Stomach smooth muscle (tissue), 2 donors: ENCODE measurements at regions not wholly inside any gene's neighbourhood (a gene's known extent, or its start where the extent isn't known, plus 50 kb on each side); places are given as distances from the start of the nearest gene placed in this dataset.

Source experiments
- H3K27ac ChIP-seq: one replicate; pipeline ENCODE4 v1.7.0; 2013; ENCODE audit warnings: mild to moderate bottlenecking, low read length, inconsistent platforms
- H3K27me3 ChIP-seq, 2 donors: one replicate each; pipeline ENCODE4 v1.7.0; 2013; ENCODE audit warnings: low read length in 2 of 2; ENCODE audit not compliant: insufficient read depth in 2 of 2, control insufficient read depth in 1 of 2
- H3K36me3 ChIP-seq, 2 donors: one replicate each; pipeline ENCODE4 v1.7.0; 2013; ENCODE audit warnings: low read length in 2 of 2; ENCODE audit not compliant: control insufficient read depth in 2 of 2, insufficient read depth in 2 of 2
- H3K4me1 ChIP-seq: one replicate; pipeline ENCODE4 v1.7.0; 2013; ENCODE audit warnings: low read length; ENCODE audit not compliant: control insufficient read depth, insufficient read depth
- H3K4me3 ChIP-seq, 2 donors: one replicate each; pipeline ENCODE4 v1.7.0; 2013; ENCODE audit warnings: low read length in 2 of 2
- H3K9ac ChIP-seq, 2 donors: one replicate each; pipeline ENCODE4 v1.7.0; 2013; ENCODE audit warnings: low read length in 2 of 2, mild to moderate bottlenecking in 1 of 2
- H3K9me3 ChIP-seq, 2 donors: one replicate each; pipeline ENCODE4 v1.7.0; 2013; ENCODE audit warnings: low read length in 2 of 2; ENCODE audit not compliant: control insufficient read depth in 2 of 2
- donor health status: healthy.
- donor health status: Pancreatic carcinoma.

GRCh38 chr1:187504779-187505178, 676.0 kb downstream of the PLA2G4A start:
- H3K27me3 ChIP-seq: no peaks in the 10 kb centered on the region
- H3K27ac ChIP-seq: no peak overlapping the region
- no peaks in the 10 kb centered on the region for H3K4me1 ChIP-seq
- H3K4me3 ChIP-seq: no peak overlapping the region
- H3K9me3 ChIP-seq: no peaks in the 10 kb centered on the region
- no peaks in the 10 kb centered on the region for H3K36me3 ChIP-seq
- no peak overlapping the region for H3K9ac ChIP-seq

GRCh38 chr1:187509091-187509490, 680.3 kb downstream of the PLA2G4A start:
- Histone ChIP-seq H3K27me3 (no peaks in the 10 kb centered on the region), H3K36me3 (no peaks in the 10 kb centered on the region), H3K27ac (no peak overlapping the region), H3K4me1 (no peaks in the 10 kb centered on the region), H3K9ac (no peak overlapping the region), H3K4me3 (no peak overlapping the region), H3K9me3 (no peaks in the 10 kb centered on the region)

GRCh38 chr1:187513190-187513589, 684.4 kb downstream of the PLA2G4A start:
- Histone ChIP-seq H3K36me3 (no peaks in the 10 kb centered on the region), H3K27me3 (no peaks in the 10 kb centered on the region), H3K9me3 (no peaks in the 10 kb centered on the region), H3K27ac (no peak overlapping the region), H3K9ac (no peak overlapping the region), H3K4me3 (no peak overlapping the region), H3K4me1 (no peaks in the 10 kb centered on the region)

GRCh38 chr1:187514110-187514509, 685.4 kb downstream of the PLA2G4A start:
- no peak overlapping the region for H3K27ac ChIP-seq
- no peak overlapping the region for H3K4me3 ChIP-seq
- H3K27me3 ChIP-seq: no peaks in the 10 kb centered on the region

GRCh38 chr1:187516874-187517273, 688.1 kb downstream of the PLA2G4A start:
- no peaks in the 10 kb centered on the region for H3K9me3 ChIP-seq
- H3K4me3 ChIP-seq: no peak overlapping the region
- H3K4me1 ChIP-seq: no peaks in the 10 kb centered on the region
- H3K36me3 ChIP-seq: no peaks in the 10 kb centered on the region
- H3K9ac ChIP-seq: no peak overlapping the region
- H3K27ac ChIP-seq: no peak overlapping the region
- H3K27me3 ChIP-seq: no peaks in the 10 kb centered on the region

More at GRCh38 chr1:187514110-187514509, 685.4 kb downstream of the PLA2G4A start:
- Histone ChIP-seq H3K9ac (no peak overlapping the region), H3K9me3 (no peaks in the 10 kb centered on the region), H3K4me1 (no peaks in the 10 kb centered on the region), H3K36me3 (no peaks in the 10 kb centered on the region)

GRCh38 chr1:187517546-187517945, 688.8 kb downstream of the PLA2G4A start:
- no peaks in the 10 kb centered on the region for H3K4me1 ChIP-seq
- H3K27me3 ChIP-seq: no peaks in the 10 kb centered on the region
- no peak overlapping the region for H3K27ac ChIP-seq
- no peak overlapping the region for H3K9ac ChIP-seq
- H3K36me3 ChIP-seq: no peaks in the 10 kb centered on the region
- no peaks in the 10 kb centered on the region for H3K9me3 ChIP-seq
- H3K4me3 ChIP-seq: no peak overlapping the region

- H3K9ac ChIP-seq: no peak overlapping the region
- no peaks in the 10 kb centered on the region for H3K27me3 ChIP-seq
- H3K36me3 ChIP-seq: no peaks in the 10 kb centered on the region
- H3K4me1 ChIP-seq: no peaks in the 10 kb centered on the region
- no peaks in the 10 kb centered on the region for H3K9me3 ChIP-seq
- no peak overlapping the region for H3K4me3 ChIP-seq
- no peak overlapping the region for H3K27ac ChIP-seq
These were observed 698.6 kb downstream of the PLA2G4A start for GRCh38 chr1:187527346-187527745.

GRCh38 chr1:187537936-187538335, 709.2 kb downstream of the PLA2G4A start:
- no peaks in the 10 kb centered on the region for H3K4me1 ChIP-seq
- H3K9me3 ChIP-seq: no peaks in the 10 kb centered on the region
- H3K9ac ChIP-seq: no peak overlapping the region
- H3K27ac ChIP-seq: no peak overlapping the region
- no peaks in the 10 kb centered on the region for H3K36me3 ChIP-seq
- no peak overlapping the region for H3K4me3 ChIP-seq
- H3K27me3 ChIP-seq: no peaks in the 10 kb centered on the region

- Histone ChIP-seq H3K27ac (no peak overlapping the region), H3K27me3 (no peaks in the 10 kb centered on the region), H3K36me3 (no peaks in the 10 kb centered on the region), H3K4me1 (no peaks in the 10 kb centered on the region), H3K9me3 (peaks cover 0 to 3% of the 10 kb centered on the region in 2 donors), H3K9ac (no peak overlapping the region), H3K4me3 (no peak overlapping the region)
These were observed 720.8 kb downstream of the PLA2G4A start for GRCh38 chr1:187549540-187549939.

GRCh38 chr1:187551061-187551460, 722.3 kb downstream of the PLA2G4A start:
- Histone ChIP-seq H3K9me3 (peaks cover 0 to 5% of the 10 kb centered on the region in 2 donors), H3K27me3 (no peaks in the 10 kb centered on the region)

GRCh38 chr1:187563191-187563590, 734.4 kb downstream of the PLA2G4A start:
- no peaks in the 10 kb centered on the region for H3K9me3 ChIP-seq
- no peak overlapping the region for H3K4me3 ChIP-seq
- no peaks in the 10 kb centered on the region for H3K27me3 ChIP-seq
- H3K4me1 ChIP-seq: no peaks in the 10 kb centered on the region
- H3K36me3 ChIP-seq: no peaks in the 10 kb centered on the region
- H3K27ac ChIP-seq: no peak overlapping the region
- H3K9ac ChIP-seq: no peak overlapping the region

More at GRCh38 chr1:187551061-187551460, 722.3 kb downstream of the PLA2G4A start:
- H3K4me1 ChIP-seq: no peaks in the 10 kb centered on the region
- H3K36me3 ChIP-seq: no peaks in the 10 kb centered on the region
- H3K9ac ChIP-seq: no peak overlapping the region
- H3K4me3 ChIP-seq: no peak overlapping the region
- no peak overlapping the region for H3K27ac ChIP-seq
